ENCODE measurements at regions not wholly inside any gene's neighbourhood (a gene's known extent, or its start where the extent isn't known, plus 50 kb on each side); places are given as distances from the start of the nearest gene placed in this dataset.
"Not testable (repeated sequence)": the region's sequence is repeated elsewhere in the genome, so short reads cannot be mapped to it uniquely, and the experiment has no call there.

DNA sequence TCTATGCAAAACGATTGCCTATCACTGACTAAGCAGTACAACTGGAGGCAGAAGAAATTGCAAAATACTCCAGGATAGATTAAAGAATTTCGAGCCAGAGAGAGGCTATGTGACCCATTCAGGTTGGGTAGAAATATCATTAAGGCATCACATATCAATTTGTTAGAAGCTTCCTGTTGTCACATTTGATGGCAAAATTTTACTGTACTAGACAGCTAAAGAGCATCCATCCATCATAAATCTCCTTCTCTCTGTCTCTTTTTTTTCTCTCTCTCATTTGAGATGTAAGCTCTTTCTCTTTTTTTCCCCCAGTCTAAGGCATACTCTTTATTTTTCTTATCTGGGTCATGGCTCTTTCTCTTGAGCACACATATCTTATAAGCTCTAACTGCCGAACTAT, 155.7 kb downstream of the EVA1A start:
- Histone ChIP-seq H3K9me2 (ENCODE audit: insufficient read depth) (no peaks in the 10 kb centered on the region), H2AFZ (no peak overlapping the region), H3K4me2 (no peak overlapping the region), H3K79me2 (ENCODE audit: low read depth) (no peaks in the 10 kb centered on the region), H3K27ac (no peak overlapping the region), H3K9me3 (ENCODE audit: insufficient read depth, low read depth) (no peaks in the 10 kb centered on the region), H3K4me1 (replicated peaks; ENCODE audit: insufficient read depth) (no peaks in the 10 kb centered on the region), H3F3A (ENCODE audit: insufficient read depth, low read depth) (no peaks in the 10 kb centered on the region), H3K36me3 (ENCODE audit: low read depth) (no peaks in the 10 kb centered on the region), H3K27me3 (ENCODE audit: insufficient read depth, low read depth) (no peaks in the 10 kb centered on the region), H3K4me3 (no peak overlapping the region), H4K20me1 (ENCODE audit: insufficient read depth) (no peaks in the 10 kb centered on the region)
- TF ChIP-seq, protein P1, sequence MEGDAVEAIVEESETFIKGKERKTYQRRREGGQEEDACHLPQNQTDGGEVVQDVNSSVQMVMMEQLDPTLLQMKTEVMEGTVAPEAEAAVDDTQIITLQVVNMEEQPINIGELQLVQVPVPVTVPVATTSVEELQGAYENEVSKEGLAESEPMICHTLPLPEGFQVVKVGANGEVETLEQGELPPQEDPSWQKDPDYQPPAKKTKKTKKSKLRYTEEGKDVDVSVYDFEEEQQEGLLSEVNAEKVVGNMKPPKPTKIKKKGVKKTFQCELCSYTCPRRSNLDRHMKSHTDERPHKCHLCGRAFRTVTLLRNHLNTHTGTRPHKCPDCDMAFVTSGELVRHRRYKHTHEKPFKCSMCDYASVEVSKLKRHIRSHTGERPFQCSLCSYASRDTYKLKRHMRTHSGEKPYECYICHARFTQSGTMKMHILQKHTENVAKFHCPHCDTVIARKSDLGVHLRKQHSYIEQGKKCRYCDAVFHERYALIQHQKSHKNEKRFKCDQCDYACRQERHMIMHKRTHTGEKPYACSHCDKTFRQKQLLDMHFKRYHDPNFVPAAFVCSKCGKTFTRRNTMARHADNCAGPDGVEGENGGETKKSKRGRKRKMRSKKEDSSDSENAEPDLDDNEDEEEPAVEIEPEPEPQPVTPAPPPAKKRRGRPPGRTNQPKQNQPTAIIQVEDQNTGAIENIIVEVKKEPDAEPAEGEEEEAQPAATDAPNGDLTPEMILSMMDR (conservative IDR thresholded peaks at IDR 0.05): no peak
- TF ChIP-seq EZH2 (IDR thresholded peaks at IDR 0.05; ENCODE audit: low read depth): no peak
- no peak for DNase-seq
- BruUV-seq (replicated peaks): no TSS peak
- CTCF ChIA-PET: interaction anchor here (0.5 kb wide), 2 partner anchors 25 to 307 kb away, joined by 3 to 9 read pairs; no protein-coding TSS in a partner anchor
- intact Hi-C loops (cut with micrococcal nuclease; ENCODE audit: unreplicated experiment): loop anchor here (1.0 to 5.0 kb wide), 8 partner anchors 57 to 713 kb away; no protein-coding TSS in a partner anchor
- POLR2A ChIA-PET (ENCODE audit: unreplicated experiment): no interaction called here

DNA sequence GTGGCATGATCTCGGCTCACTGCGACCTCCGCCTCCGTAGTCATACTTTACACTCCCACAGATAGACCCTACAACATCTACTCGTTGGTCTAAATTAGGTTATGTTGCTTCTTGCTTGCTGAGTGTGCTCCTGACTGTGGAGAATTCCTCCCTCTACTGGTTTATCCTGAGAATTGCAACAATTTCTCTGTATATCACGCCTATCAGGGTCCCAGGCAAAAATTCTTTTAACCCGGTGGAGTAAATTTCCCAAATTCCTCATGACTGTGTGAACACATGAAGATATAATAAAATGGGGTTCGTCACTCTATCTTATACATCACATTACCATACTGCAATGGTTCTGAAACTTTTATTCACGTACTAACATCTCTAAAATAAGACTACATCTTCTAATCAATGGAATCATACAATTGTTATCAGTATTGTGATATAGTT, 156.7 kb downstream of the EVA1A start:
- no peaks in the 10 kb centered on the region for H3F3A ChIP-seq (ENCODE audit: insufficient read depth, low read depth)
- no peaks in the 10 kb centered on the region for H3K27me3 ChIP-seq (ENCODE audit: insufficient read depth, low read depth)
- H3K27ac ChIP-seq: no peak overlapping the region
- no peak for DNase-seq
- no peak overlapping the region for H2AFZ ChIP-seq
- H4K20me1 ChIP-seq (ENCODE audit: insufficient read depth): no peaks in the 10 kb centered on the region
- POLR2A ChIA-PET (ENCODE audit: unreplicated experiment): no interaction called here
- no peak overlapping the region for H3K4me3 ChIP-seq
- TF ChIP-seq, protein P1 (conservative IDR thresholded peaks at IDR 0.05): peak; percentile 96
- no peak for TF ChIP-seq EZH2 (IDR thresholded peaks at IDR 0.05; ENCODE audit: low read depth)
- CTCF ChIA-PET: no interaction called here
- no peaks in the 10 kb centered on the region for H3K79me2 ChIP-seq (ENCODE audit: low read depth)
- no peaks in the 10 kb centered on the region for H3K9me2 ChIP-seq (ENCODE audit: insufficient read depth)
- no peaks in the 10 kb centered on the region for H3K4me1 ChIP-seq (replicated peaks; ENCODE audit: insufficient read depth)
- intact Hi-C loops (cut with micrococcal nuclease; ENCODE audit: unreplicated experiment): loop anchor here (1.0 to 5.0 kb wide), 8 partner anchors 58 to 712 kb away; no protein-coding TSS in a partner anchor
- no peaks in the 10 kb centered on the region for H3K36me3 ChIP-seq (ENCODE audit: low read depth)
- H3K9me3 ChIP-seq (ENCODE audit: insufficient read depth, low read depth): no peaks in the 10 kb centered on the region
- no TSS peak for BruUV-seq (replicated peaks)
- no peak overlapping the region for H3K4me2 ChIP-seq

DNA sequence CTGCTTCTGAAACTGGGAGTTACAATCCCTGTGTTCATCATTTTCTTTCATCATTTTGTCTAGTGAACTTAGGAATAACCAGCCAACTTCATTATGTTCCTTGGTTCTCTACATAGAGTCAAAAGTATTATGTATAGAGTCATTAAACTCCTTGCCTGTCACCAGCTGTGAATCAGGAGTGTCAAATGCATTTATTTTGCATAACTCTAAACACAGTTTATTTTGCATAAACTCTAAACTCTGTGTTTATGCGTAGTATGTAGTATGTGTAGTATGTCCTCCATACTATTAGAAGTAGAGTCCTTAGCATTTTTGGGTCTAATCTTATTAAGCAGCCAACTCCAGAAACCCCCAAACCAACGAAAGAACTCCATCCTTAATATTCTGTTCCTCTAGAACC, 164.4 kb downstream of the EVA1A start:
- Histone ChIP-seq H3F3A (ENCODE audit: insufficient read depth, low read depth) (no peaks in the 10 kb centered on the region), H2AFZ (no peak overlapping the region), H3K9me2 (ENCODE audit: insufficient read depth) (no peaks in the 10 kb centered on the region), H3K79me2 (ENCODE audit: low read depth) (no peaks in the 10 kb centered on the region), H3K27me3 (ENCODE audit: insufficient read depth, low read depth) (no peaks in the 10 kb centered on the region), H3K4me1 (replicated peaks; ENCODE audit: insufficient read depth) (0 out of 2 replicates have a peak, but pooled peaks cover 3% of the 10 kb centered on the region), H3K27ac (no peak overlapping the region), H3K36me3 (ENCODE audit: low read depth) (no peaks in the 10 kb centered on the region), H3K9me3 (ENCODE audit: insufficient read depth, low read depth) (peaks cover 9% of the 10 kb centered on the region; the same call in 1 of the 2 replicates), H4K20me1 (ENCODE audit: insufficient read depth) (no peaks in the 10 kb centered on the region), H3K4me3 (no peak overlapping the region), H3K4me2 (no peak overlapping the region)
- TF ChIP-seq, protein P1 (conservative IDR thresholded peaks at IDR 0.05): no peak
- TF ChIP-seq EZH2 (IDR thresholded peaks at IDR 0.05; ENCODE audit: low read depth): no peak
- CTCF ChIA-PET: no interaction called here
- intact Hi-C loops (cut with micrococcal nuclease; ENCODE audit: unreplicated experiment): no loop called here
- BruUV-seq (replicated peaks): no TSS peak
- POLR2A ChIA-PET (ENCODE audit: unreplicated experiment): no interaction called here
- no peak for DNase-seq

DNA sequence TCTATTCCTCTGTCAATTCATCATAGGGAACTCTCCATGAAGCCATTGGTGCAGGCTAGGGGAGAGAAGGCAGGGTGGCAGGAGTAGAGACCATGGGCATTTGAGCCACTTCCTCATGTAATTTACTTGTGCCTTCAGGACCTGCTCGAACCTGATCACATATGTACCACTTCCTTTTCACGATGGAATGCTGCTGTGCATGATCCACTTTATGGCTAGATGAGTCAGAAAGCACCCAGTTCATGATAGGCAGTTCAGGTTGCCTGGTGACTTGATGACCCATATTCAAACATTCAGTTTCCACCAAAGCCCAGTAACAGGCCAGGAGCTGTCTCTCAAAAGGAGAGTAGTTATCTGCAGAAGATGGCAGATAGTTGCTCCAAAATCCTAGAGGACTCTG, 166.0 kb downstream of the EVA1A start:
- POLR2A ChIA-PET (ENCODE audit: unreplicated experiment); H3K9me2 ChIP-seq (ENCODE audit: insufficient read depth); H3K27me3 ChIP-seq (ENCODE audit: insufficient read depth, low read depth); H3K27ac ChIP-seq; CTCF ChIA-PET; intact Hi-C loops (cut with micrococcal nuclease; ENCODE audit: unreplicated experiment); H4K20me1 ChIP-seq (ENCODE audit: insufficient read depth); H3K79me2 ChIP-seq (ENCODE audit: low read depth); H2AFZ ChIP-seq; H3F3A ChIP-seq (ENCODE audit: insufficient read depth, low read depth); H3K4me3 ChIP-seq; H3K9me3 ChIP-seq (ENCODE audit: insufficient read depth, low read depth); H3K36me3 ChIP-seq (ENCODE audit: low read depth); H3K4me2 ChIP-seq; BruUV-seq (replicated peaks); H3K4me1 ChIP-seq (replicated peaks; ENCODE audit: insufficient read depth): not testable (repeated sequence)
- peak in 1 of 2 experiments; percentile 62 for DNase-seq

All from PC-9 (cell line).